ENCODE measurements at regions not wholly inside any gene's neighbourhood (a gene's known extent, or its start where the extent isn't known, plus 50 kb on each side); places are given as distances from the start of the nearest gene placed in this dataset.

GRCh38 chr18:51753365-51754057 lies 556.0 kb upstream of the MEX3C start:
- Histone ChIP-seq H3K36me3 (no peaks in the 10 kb centered on the region), H3K9me3 (no peaks in the 10 kb centered on the region), H3K27me3 (no peaks in the 10 kb centered on the region), H3K27ac (no peak overlapping the region), H3K4me1 (no peaks in the 10 kb centered on the region), H3K4me3 (no peak overlapping the region)
- no peak for TF ChIP-seq POLR2A (IDR thresholded peaks at IDR 0.05)
- TF ChIP-seq EP300 (IDR thresholded peaks at IDR 0.05) = no peak
- TF ChIP-seq POLR2AphosphoS5 (IDR thresholded peaks at IDR 0.05) = no peak
- TF ChIP-seq CTCF (IDR thresholded peaks at IDR 0.05) = no peak
- WGBS, 5 donors = 59 to 82% (median 74%) methylated on average over 5 of the region's 5 CpGs
- intact Hi-C loops (cut with DNase I; ENCODE audit: low total_unique reads) = no loop called here
- no peak for DNase-seq

- TF ChIP-seq EP300 (IDR thresholded peaks at IDR 0.05) = no peak
- no peak for TF ChIP-seq POLR2A (IDR thresholded peaks at IDR 0.05)
- H3K27ac ChIP-seq = no peak overlapping the region
- no peaks in the 10 kb centered on the region for H3K27me3 ChIP-seq
- 54 to 70% (median 66%) methylated on average over 4 of the region's 4 CpGs for WGBS, 5 donors
- no peaks in the 10 kb centered on the region for H3K9me3 ChIP-seq
- no peaks in the 10 kb centered on the region for H3K36me3 ChIP-seq
- no peak for DNase-seq
- H3K4me3 ChIP-seq = no peak overlapping the region
- no peaks in the 10 kb centered on the region for H3K4me1 ChIP-seq
- intact Hi-C loops (cut with DNase I; ENCODE audit: low total_unique reads) = no loop called here
Measured at GRCh38 chr18:51754566-51754965, 557.1 kb upstream of the MEX3C start.

GRCh38 chr18:51757255-51757924 lies 559.9 kb upstream of the MEX3C start:
- H3K9me3 ChIP-seq = no peaks in the 10 kb centered on the region
- no peak for TF ChIP-seq CTCF (IDR thresholded peaks at IDR 0.05)
- TF ChIP-seq POLR2A (IDR thresholded peaks at IDR 0.05) = no peak
- TF ChIP-seq EP300 (IDR thresholded peaks at IDR 0.05) = no peak
- WGBS, 5 donors = 60 to 71% (median 69%) methylated on average over 5 of the region's 5 CpGs

GRCh38 chr18:51762373-51762772 lies 564.9 kb upstream of the MEX3C start:
- intact Hi-C loops (cut with DNase I; ENCODE audit: low total_unique reads) = no loop called here
- TF ChIP-seq EP300 (IDR thresholded peaks at IDR 0.05) (no peak), POLR2AphosphoS5 (IDR thresholded peaks at IDR 0.05) (no peak), POLR2A (IDR thresholded peaks at IDR 0.05) (no peak), CTCF (IDR thresholded peaks at IDR 0.05) (no peak)

More at GRCh38 chr18:51757255-51757924, 559.9 kb upstream of the MEX3C start:
- no peaks in the 10 kb centered on the region for H3K27me3 ChIP-seq
- DNase-seq = no peak
- no peak overlapping the region for H3K4me3 ChIP-seq
- H3K27ac ChIP-seq = no peak overlapping the region
- no peaks in the 10 kb centered on the region for H3K36me3 ChIP-seq
- H3K4me1 ChIP-seq = no peaks in the 10 kb centered on the region
- intact Hi-C loops (cut with DNase I; ENCODE audit: low total_unique reads) = no loop called here

More at GRCh38 chr18:51762373-51762772, 564.9 kb upstream of the MEX3C start:
- Histone ChIP-seq H3K27me3 (no peaks in the 10 kb centered on the region), H3K9me3 (no peaks in the 10 kb centered on the region), H3K4me3 (no peak overlapping the region), H3K4me1 (no peaks in the 10 kb centered on the region), H3K27ac (no peak overlapping the region), H3K36me3 (no peaks in the 10 kb centered on the region)
- DNase-seq = no peak
- 48 to 67% (median 57%) methylated on average over 1 of the region's 1 CpG for WGBS, 5 donors

Measured in stomach (tissue), 8 donors.